ENCODE measurements at regions not wholly inside any gene's neighbourhood (a gene's known extent, or its start where the extent isn't known, plus 50 kb on each side); places are given as distances from the start of the nearest gene placed in this dataset.

DNA sequence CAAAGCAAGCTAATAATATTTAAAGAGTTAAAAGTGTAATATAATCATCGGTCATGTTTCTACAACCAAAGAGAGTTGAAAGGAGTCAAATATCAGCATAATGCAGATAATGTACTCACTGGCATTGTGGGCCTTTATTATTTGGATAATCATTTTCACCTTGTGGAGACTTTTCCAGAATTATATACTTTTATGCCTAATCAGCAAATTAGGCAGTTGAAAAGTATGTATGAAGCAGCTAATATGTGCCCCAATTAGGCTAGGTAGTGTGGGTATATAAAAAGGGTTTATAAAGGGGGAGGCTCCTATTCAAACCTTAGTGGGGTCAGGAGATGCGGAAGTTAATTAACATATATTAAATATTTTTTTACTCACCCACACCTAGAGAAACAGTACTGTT is 102.8 kb upstream of the HNRNPU start:
- no peak overlapping the region for H3K27ac ChIP-seq (ENCODE audit: low read depth, low read length)
- Mint-ChIP-seq H3K27ac (peak overlapping the region in 4 of 8 donors; percentile 66 to 75 (median 69)), H3K36me3 (peaks cover 0 to 16% (median 2%) of the 10 kb centered on the region in 3 donors), H3K9me3 (no peaks in the 10 kb centered on the region), H3K4me1 (peaks cover 27 to 40% (median 30%) of the 10 kb centered on the region in 3 donors), H3K4me3 (peak overlapping the region in 1 of 7 donors; percentile 70), H3K27me3 (no peaks in the 10 kb centered on the region)
- DNase-seq, result no peak
- H3K27me3 ChIP-seq (ENCODE audit: insufficient read depth, low read length, poor library complexity, severe bottlenecking), result no peaks in the 10 kb centered on the region
- POLR2A ChIA-PET, result no interaction called here
- CTCF ChIA-PET, result interaction anchor here (1.2 to 1.6 kb wide), 2 partner anchors 8 to 127 kb away, joined by 3 to 4 read pairs; no protein-coding TSS in a partner anchor
- no peaks in the 10 kb centered on the region for H3K9me3 ChIP-seq (ENCODE audit: low read length)
- no peaks in the 10 kb centered on the region for H3K36me3 ChIP-seq (ENCODE audit: insufficient read depth, low read length)
- H3K4me3 ChIP-seq (ENCODE audit: low read length), result no peak overlapping the region
- H3K4me1 ChIP-seq (ENCODE audit: insufficient read depth, low read length), result peaks cover 27% of the 10 kb centered on the region

DNA sequence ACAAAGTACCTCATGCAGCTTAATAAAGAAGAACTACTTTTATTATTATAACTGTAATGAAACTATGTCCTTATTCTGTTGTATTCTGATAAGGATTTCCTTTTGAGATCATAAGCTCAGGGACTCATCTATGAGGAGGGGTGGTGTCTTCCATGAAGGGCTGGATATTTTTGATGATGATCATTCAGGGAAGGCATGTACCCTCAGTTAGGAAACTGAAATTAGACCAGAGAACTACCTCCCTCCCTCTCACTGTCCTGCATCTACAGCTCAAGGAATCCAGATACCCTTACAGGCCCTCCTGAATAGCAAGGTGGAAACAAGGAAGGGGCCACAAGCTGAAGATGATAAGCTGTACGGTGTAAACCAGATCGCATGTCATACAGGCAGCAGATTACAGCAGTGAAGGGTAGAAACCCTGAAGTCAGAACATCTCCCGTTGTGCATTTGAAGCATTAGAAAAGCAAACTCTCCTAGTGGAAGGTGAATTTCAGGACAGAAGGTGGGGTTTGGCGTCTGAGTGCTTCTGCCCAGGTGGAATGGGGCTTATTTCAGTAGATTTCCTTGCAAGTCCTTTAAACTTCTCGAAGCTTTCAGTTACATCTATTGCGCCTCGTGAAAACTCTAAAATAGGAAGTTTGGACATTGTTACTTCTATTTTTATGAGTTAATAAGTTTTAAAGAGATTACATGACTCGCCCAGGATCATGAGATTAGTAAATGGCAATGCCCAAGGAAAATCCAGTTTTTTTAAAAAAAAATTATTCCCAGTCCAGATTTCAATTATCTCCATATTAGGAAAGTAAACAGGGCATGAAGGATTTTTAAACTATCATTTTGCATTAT is 101.1 kb upstream of the HNRNPU start:
- Histone ChIP-seq H3K4me3 (ENCODE audit: low read length) (no peak overlapping the region), H3K36me3 (ENCODE audit: insufficient read depth, low read length) (no peaks in the 10 kb centered on the region), H3K9me3 (ENCODE audit: low read length) (no peaks in the 10 kb centered on the region), H3K27ac (ENCODE audit: low read depth, low read length) (no peak overlapping the region), H3K4me1 (ENCODE audit: insufficient read depth, low read length) (peaks cover 22% of the 10 kb centered on the region), H3K27me3 (ENCODE audit: insufficient read depth, low read length, poor library complexity, severe bottlenecking) (no peaks in the 10 kb centered on the region)
- Mint-ChIP-seq H3K4me1 (peaks cover 18 to 29% (median 20%) of the 10 kb centered on the region in 3 donors), H3K27me3 (no peaks in the 10 kb centered on the region), H3K9me3 (no peaks in the 10 kb centered on the region), H3K4me3 (no peak overlapping the region), H3K36me3 (peaks cover 0 to 7% (median 0%) of the 10 kb centered on the region in 3 donors), H3K27ac (peak overlapping the region in 1 of 8 donors; percentile 28)
- ChIA-PET POLR2A (no interaction called here), CTCF (interaction anchor here (1.6 kb wide), 1 partner anchor 126 kb away, joined by 3 read pairs; no protein-coding TSS in a partner anchor)
- DNase-seq, result no peak

DNA sequence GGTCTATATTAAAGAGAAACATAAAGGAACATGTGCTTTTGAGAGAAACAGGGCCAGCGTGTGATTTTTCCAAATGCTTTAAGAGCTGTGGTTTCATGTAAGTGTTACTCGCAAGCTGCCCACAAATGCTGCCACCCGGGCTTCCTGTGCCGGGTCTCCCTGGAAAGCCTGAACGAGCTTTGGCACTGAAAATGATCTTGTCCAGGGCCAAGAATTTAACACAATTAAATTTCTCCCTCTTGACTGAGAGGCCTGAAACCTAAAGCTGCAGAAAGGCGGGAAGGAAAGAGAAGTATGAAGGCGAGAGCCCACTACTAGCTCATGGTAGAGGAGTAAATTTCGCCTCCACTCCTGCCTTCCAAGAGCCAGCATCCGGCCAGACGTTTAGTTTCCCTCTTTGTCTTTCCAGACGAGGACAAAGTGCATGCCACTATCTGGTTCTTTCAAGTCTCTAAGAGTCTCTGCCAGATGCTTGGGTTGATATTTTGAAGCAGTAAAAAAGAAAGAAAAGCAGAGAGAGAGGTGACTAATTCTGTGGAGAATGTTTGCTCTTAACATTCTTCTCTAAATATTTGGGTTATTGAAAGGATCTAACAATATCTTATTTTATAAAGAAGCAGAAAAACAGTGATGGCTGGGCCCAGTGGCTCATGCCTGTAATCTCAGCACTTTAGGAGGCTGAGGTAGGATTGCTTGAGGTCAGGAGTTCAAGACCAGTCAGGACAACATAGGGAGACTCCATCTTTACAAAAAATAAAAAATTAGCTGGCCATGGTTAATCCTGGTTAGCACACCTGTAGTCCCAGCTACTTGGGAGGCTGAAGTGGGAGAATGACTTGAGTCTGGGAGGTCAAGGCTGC is 100.0 kb upstream of the HNRNPU start:
- no peaks in the 10 kb centered on the region for H3K36me3 ChIP-seq (ENCODE audit: insufficient read depth, low read length)
- H3K27ac ChIP-seq (ENCODE audit: low read depth, low read length), result no peak overlapping the region
- Mint-ChIP-seq H3K4me1 (peaks cover 15 to 23% (median 17%) of the 10 kb centered on the region in 3 donors), H3K27me3 (no peaks in the 10 kb centered on the region), H3K9me3 (no peaks in the 10 kb centered on the region), H3K36me3 (no peaks in the 10 kb centered on the region), H3K27ac (peak overlapping the region; percentile 28 to 88 (median 67)), H3K4me3 (peak overlapping the region in 5 of 7 donors; percentile 18 to 53 (median 20))
- CTCF ChIA-PET, result interaction anchor here (1.2 kb wide), 2 partner anchors 48 to 100 kb away, joined by 4 to 5 read pairs; no protein-coding TSS in a partner anchor
- no peaks in the 10 kb centered on the region for H3K9me3 ChIP-seq (ENCODE audit: low read length)
- peak in 3 of 5 donors; percentile 1 to 17 (median 13) for DNase-seq
- no peak overlapping the region for H3K4me3 ChIP-seq (ENCODE audit: low read length)
- POLR2A ChIA-PET, result no interaction called here
- H3K27me3 ChIP-seq (ENCODE audit: insufficient read depth, low read length, poor library complexity, severe bottlenecking), result no peaks in the 10 kb centered on the region
- peaks cover 19% of the 10 kb centered on the region for H3K4me1 ChIP-seq (ENCODE audit: insufficient read depth, low read length)

DNA sequence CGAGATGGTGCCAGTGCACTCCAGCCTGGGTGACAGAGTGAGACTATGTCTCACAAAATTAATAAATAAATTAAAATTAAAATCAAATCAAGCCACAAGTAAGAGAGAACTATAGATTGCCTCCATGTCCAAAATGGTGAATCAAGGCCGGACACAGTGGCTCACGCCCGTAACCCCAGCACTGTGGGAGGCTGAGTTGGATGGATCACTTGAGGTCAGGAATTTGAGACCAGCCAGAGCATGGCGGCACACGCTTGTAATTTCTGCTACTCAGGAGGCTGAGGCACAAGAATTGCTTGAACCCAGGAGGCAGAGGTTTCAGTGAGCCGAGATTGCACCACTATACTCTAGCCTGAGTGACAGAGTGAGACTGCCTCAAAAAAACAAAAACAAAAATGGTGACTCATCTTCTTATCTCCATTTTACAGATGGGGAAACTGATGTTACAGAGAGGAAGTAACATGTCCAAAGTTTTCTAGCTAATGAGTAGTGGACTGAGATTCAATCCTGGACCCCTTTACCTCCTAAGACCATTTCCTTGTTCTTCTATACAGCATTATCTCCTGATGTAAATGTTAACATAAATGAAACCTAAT is 99.0 kb upstream of the HNRNPU start:
- DNase-seq, result no peak
- Histone ChIP-seq H3K27ac (ENCODE audit: low read depth, low read length) (no peak overlapping the region), H3K4me3 (ENCODE audit: low read length) (no peak overlapping the region), H3K27me3 (ENCODE audit: insufficient read depth, low read length, poor library complexity, severe bottlenecking) (no peaks in the 10 kb centered on the region), H3K9me3 (ENCODE audit: low read length) (no peaks in the 10 kb centered on the region), H3K4me1 (ENCODE audit: insufficient read depth, low read length) (peaks cover 15% of the 10 kb centered on the region), H3K36me3 (ENCODE audit: insufficient read depth, low read length) (no peaks in the 10 kb centered on the region)
- Mint-ChIP-seq H3K4me3 (peak overlapping the region in 3 of 7 donors; percentile 18 to 53 (median 20)), H3K9me3 (no peaks in the 10 kb centered on the region), H3K4me1 (peaks cover 13 to 15% (median 14%) of the 10 kb centered on the region in 3 donors), H3K36me3 (no peaks in the 10 kb centered on the region), H3K27me3 (peaks cover 0 to 3% of the 10 kb centered on the region in 2 donors), H3K27ac (peak overlapping the region; percentile 28 to 88 (median 70))
- CTCF ChIA-PET, result interaction anchor here (1.2 kb wide), 2 partner anchors 47 to 99 kb away, joined by 4 to 5 read pairs; no protein-coding TSS in a partner anchor
- POLR2A ChIA-PET, result no interaction called here

DNA sequence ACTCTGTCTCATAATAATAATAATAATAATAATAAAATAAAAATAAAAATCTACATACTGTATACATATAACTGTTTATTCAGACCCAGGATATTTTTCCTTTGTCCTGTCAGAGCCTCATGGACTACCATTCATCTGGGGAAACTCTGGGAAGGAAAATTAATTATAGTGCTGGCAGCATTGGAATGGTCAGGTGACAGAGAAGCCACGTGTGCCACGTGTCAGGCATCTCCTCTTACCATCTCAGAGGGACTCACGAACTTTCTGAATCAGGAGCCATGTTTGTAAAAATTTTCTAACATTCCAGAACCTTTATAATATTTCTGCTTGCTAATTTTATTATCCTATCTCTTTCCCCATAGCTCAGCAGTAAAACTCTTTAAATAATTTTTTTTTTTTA is 97.8 kb upstream of the HNRNPU start:
- CTCF ChIA-PET, result no interaction called here
- H3K9me3 Mint-ChIP-seq, result no peaks in the 10 kb centered on the region
- Histone ChIP-seq H3K4me3 (ENCODE audit: low read length) (no peak overlapping the region), H3K27ac (ENCODE audit: low read depth, low read length) (no peak overlapping the region), H3K4me1 (ENCODE audit: insufficient read depth, low read length) (peaks cover 15% of the 10 kb centered on the region), H3K9me3 (ENCODE audit: low read length) (no peaks in the 10 kb centered on the region), H3K36me3 (ENCODE audit: insufficient read depth, low read length) (no peaks in the 10 kb centered on the region), H3K27me3 (ENCODE audit: insufficient read depth, low read length, poor library complexity, severe bottlenecking) (no peaks in the 10 kb centered on the region)
- H3K27me3 Mint-ChIP-seq, result peaks cover 3% of the 10 kb centered on the region in 2 donors
- H3K4me3 Mint-ChIP-seq, result no peak overlapping the region
- POLR2A ChIA-PET, result no interaction called here
- H3K4me1 Mint-ChIP-seq, result peaks cover 13 to 14% (median 13%) of the 10 kb centered on the region in 3 donors
- no peaks in the 10 kb centered on the region for H3K36me3 Mint-ChIP-seq
- DNase-seq, result no peak
- no peak overlapping the region for H3K27ac Mint-ChIP-seq

DNA sequence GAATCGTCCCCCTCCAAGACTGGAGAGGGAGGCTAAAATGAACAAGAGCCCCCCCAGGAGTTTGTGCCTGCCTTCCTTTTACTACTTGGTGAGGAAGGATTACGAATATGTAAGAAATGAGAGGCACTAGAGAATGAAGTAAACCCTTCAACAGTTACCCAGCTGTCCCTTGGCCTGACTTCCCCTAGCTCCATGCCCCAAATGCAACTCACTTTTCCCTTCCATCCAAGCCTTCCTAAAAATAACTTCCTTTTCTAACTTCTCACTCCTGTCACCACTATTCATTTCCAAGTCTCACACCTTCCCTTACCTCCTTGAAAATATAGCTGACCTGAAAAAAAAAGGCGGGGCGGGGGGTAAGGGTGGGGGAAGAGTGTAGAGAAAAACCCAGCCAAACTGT is 96.6 kb upstream of the HNRNPU start:
- H3K27me3 ChIP-seq (ENCODE audit: insufficient read depth, low read length, poor library complexity, severe bottlenecking), result no peaks in the 10 kb centered on the region
- no peaks in the 10 kb centered on the region for H3K9me3 ChIP-seq (ENCODE audit: low read length)
- H3K4me3 ChIP-seq (ENCODE audit: low read length), result no peak overlapping the region
- ChIA-PET CTCF (interaction anchor here (0.6 to 0.9 kb wide), 2 partner anchors 9 to 23 kb away, joined by 3 to 4 read pairs; a partner anchor contains a TSS), POLR2A (no interaction called here)
- Mint-ChIP-seq H3K36me3 (peaks cover 0 to 1% (median 0%) of the 10 kb centered on the region in 3 donors), H3K9me3 (no peaks in the 10 kb centered on the region), H3K27ac (peak overlapping the region in 1 of 8 donors; percentile 61), H3K27me3 (peaks cover 3% of the 10 kb centered on the region in 2 donors), H3K4me3 (no peak overlapping the region), H3K4me1 (peaks cover 13 to 14% (median 13%) of the 10 kb centered on the region in 3 donors)
- H3K36me3 ChIP-seq (ENCODE audit: insufficient read depth, low read length), result no peaks in the 10 kb centered on the region
- H3K27ac ChIP-seq (ENCODE audit: low read depth, low read length), result no peak overlapping the region
- peaks cover 15% of the 10 kb centered on the region for H3K4me1 ChIP-seq (ENCODE audit: insufficient read depth, low read length)
- no peak for DNase-seq

DNA sequence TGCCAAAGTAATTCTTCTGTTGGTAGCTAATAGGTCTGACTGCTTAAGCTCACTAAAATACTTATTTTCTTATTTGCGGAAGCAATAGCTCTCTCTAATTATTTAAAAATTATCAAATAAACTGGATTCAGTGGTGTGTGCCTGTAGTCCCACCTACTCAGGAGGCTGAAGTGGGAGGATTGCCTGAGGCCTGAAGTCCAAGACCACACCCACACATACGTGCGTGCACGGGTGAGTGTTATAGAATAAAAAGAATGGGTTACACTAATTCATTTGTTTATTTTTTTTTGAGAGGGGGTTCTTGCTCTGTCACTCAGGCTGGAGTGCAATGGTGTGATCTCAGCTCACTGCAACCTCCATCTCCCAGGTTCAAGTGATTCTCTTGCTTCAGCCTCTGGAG is 94.2 kb upstream of the HNRNPU start:
- Histone ChIP-seq H3K36me3 (ENCODE audit: insufficient read depth, low read length) (no peaks in the 10 kb centered on the region), H3K9me3 (ENCODE audit: low read length) (no peaks in the 10 kb centered on the region), H3K27me3 (ENCODE audit: insufficient read depth, low read length, poor library complexity, severe bottlenecking) (no peaks in the 10 kb centered on the region), H3K27ac (ENCODE audit: low read depth, low read length) (no peak overlapping the region), H3K4me3 (ENCODE audit: low read length) (no peak overlapping the region), H3K4me1 (ENCODE audit: insufficient read depth, low read length) (peaks cover 5% of the 10 kb centered on the region)
- Mint-ChIP-seq H3K4me1 (peaks cover 3 to 4% (median 4%) of the 10 kb centered on the region in 3 donors), H3K4me3 (no peak overlapping the region), H3K9me3 (no peaks in the 10 kb centered on the region), H3K36me3 (peaks cover 0 to 1% (median 0%) of the 10 kb centered on the region in 3 donors), H3K27me3 (peaks cover 3 to 6% of the 10 kb centered on the region in 2 donors), H3K27ac (no peak overlapping the region)
- DNase-seq, result no peak
- ChIA-PET POLR2A (no interaction called here), CTCF (interaction anchor here (1.5 to 1.7 kb wide), 2 partner anchors 9 to 74 kb away, joined by 3 to 4 read pairs; no protein-coding TSS in a partner anchor)
